ENCODE measurements at regions not wholly inside any gene's neighbourhood (a gene's known extent, or its start where the extent isn't known, plus 50 kb on each side); places are given as distances from the start of the nearest gene placed in this dataset.
"Not testable (repeated sequence)": the region's sequence is repeated elsewhere in the genome, so short reads cannot be mapped to it uniquely, and the experiment has no call there.

DNA sequence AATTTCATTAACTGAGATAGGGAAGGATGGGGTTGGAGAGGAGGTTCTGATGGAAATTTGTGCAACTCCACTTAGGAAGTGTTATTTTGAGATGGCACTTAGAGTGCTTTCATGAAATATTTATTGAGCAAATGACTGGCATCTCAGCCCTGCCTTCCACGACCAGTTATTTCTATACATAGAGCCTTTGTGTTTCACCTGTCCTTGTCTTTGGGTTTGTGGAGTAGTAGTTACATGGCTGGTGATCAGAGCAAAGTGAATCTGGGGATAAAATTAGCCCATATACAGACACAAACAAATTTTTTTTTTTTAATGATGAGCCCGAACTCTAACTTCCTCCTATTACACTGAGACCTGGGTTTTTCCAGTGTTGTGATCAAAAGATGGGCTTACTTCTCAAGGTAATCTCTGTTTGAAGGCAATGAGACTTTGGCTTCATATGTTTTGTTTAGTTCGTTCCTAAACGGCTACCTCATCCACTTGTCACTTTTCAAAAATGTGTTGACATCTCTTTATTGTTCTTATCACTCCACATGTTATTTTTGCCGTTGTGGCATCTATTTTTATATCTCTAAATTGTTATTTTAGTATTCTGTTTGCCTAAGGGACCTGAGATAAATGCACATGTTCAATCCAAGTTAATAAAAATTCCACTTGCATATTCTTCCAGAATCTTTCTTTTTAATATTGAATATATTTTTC lies 120.2 kb upstream of the FOLH1 start:
- ATAC-seq; DNase-seq (ENCODE audit: low spot score); intact Hi-C loops (cut with DNase I): not testable (repeated sequence)

DNA sequence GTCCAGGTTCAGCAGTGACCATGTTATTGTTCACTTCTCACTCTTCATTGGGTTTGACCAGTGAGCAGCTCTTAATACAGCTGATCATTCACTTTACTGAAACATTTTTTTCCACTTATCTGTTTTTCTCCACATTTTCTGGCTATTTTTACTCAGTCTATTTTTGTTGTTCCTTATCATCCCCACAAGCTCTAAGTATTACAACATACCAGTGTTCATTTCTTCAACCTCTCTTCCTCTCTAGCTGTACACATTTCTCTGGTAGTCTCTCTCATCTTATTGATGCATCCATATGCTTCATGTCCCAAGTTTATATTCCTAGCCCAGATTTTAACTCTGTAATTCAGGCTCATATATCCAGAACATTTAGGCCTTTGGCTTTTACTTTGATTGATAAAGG lies 119.4 kb upstream of the FOLH1 start:
- intact Hi-C loops (cut with DNase I); DNase-seq (ENCODE audit: low spot score); ATAC-seq: not testable (repeated sequence)

DNA sequence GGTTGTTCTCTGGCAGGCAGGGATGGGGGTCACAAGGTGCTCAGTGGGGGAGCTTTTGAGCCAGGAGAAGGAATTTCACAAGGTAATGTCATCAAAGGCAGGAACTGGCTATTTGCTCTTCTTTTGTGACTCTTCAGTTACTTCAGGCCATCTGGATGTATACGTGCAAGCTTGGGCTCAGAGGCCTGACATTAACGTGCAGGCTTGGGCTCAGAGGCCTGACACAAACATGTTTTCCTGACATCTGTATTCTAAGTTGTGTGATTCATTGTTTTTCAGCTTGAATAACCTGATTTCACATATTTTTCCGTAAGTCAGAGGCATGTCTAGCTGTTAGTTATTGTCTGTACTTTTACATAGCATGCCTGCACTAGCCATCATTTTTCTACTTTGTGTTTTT lies 118.2 kb upstream of the FOLH1 start:
- ATAC-seq; DNase-seq (ENCODE audit: low spot score); intact Hi-C loops (cut with DNase I): not testable (repeated sequence)

DNA sequence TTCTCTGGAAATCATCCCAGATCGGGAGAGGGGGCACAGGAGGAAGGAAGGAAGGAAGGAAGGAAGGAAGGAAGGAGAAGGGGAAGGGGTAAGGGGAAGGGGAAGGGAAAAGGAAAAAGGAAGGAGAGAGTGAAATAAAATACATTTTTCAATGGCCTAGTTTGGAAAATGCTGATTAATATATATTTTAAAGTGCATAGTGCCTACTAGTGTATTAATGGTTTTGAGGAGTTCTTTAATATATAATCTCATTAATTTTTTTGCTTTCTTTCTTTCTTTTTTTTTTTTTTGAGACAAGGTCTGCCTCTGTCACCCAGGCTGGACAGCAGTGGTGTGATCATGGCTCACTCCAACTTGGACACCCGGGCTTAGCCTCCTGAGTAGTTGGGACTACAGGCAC lies 107.8 kb upstream of the FOLH1 start:
- no peak for ATAC-seq
- DNase-seq (ENCODE audit: low spot score): no peak
- intact Hi-C loops (cut with DNase I): no loop called here

DNA sequence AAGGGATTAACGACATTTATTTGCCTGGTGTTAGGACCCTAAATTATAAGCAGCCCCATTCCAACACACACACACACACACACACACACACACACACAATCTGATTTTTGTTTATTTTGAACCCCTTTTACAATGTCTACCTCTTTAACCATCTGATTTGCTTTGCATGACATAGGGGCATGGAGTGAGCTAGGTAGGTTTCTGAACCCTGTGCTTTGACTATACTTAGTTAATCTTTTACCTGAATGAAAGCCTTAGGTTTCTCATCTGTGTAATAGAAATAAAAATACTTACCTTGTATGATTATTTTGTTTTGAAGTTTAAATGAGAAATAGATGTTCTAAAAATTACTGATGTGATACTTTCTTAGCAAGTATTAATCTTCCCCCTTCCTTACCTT lies 94.7 kb upstream of the FOLH1 start:
- intact Hi-C loops (cut with DNase I): no loop called here
- DNase-seq (ENCODE audit: low spot score): no peak
- no peak for ATAC-seq

DNA sequence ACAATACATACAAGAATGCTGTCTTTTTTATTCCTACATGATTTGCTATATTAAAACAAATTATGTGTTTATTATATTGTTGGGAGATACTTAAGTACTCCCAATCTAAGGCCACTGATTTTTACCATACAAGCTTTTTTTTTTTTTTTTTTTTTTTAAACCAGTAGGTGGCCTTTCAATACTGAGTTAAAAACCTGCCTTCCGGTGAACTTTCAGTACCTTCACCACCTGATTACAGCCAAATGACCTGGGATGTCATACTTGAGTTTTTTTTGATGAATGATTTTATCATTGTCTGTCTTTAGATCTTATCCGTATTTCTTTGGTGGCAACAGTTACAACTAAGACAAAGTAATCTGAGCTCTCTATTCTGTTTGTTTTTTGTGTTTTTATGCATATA lies 94.0 kb upstream of the FOLH1 start:
- ATAC-seq: no peak
- DNase-seq (ENCODE audit: low spot score): no peak
- intact Hi-C loops (cut with DNase I): no loop called here

DNA sequence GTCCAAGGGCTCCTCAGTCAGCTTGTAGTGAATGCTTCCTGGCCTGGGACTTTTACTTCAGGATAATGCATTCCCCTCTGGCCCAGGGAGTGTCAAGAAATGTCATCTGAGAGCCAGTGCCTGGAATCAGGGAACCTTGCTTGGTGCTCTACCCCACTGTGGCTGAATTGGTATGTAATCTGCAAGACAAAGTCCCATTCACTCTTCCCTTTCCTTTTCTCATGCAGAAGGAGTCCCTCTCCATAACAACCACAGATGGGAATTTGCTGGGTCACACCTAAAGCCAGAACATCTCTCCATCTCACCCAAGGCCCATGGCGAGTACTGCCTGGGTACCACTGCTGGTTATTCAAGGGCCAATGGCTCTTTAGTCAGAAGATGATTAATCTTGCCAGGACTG lies 89.6 kb upstream of the FOLH1 start:
- DNase-seq (ENCODE audit: low spot score); intact Hi-C loops (cut with DNase I); ATAC-seq: not testable (repeated sequence)

DNA sequence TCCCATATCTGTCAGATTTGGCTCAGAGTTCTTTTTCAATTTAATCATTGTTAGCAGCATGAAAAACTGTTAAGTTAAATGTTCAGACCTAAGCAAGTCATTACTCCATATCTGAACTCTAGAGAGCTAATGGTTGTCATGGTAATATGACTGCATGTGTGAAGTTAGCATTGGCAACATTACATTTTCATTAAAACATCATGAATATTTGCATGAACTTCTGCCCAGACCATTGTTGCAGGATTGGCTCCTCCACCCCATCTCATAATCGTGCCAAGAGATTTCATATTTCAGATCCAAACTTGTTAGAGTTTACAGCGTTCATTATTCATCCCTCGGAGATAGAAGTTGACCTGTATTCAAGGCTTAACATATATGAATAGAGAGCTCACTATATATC lies 75.5 kb upstream of the FOLH1 start:
- DNase-seq (ENCODE audit: low spot score); ATAC-seq; intact Hi-C loops (cut with DNase I): not testable (repeated sequence)

DNA sequence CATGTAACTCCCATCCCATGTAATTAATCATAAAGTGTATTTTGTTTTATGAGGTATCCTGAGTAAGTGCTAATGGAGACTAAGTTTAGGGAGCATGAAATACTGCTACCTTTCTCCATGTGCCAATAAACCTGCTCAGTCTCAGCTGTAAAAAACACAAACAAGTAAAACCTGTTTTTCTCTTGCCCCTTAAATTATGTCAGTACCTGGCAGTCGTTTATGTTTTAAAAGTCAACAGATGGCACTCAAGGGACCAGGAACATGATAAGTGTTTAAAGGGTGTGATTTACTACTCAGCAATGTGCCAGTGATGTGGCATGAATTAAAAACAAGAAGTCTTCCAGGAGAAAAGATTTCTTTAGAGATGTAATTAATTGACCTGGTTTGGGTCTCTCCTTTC lies 74.9 kb upstream of the FOLH1 start:
- DNase-seq (ENCODE audit: low spot score); intact Hi-C loops (cut with DNase I); ATAC-seq: not testable (repeated sequence)

DNA sequence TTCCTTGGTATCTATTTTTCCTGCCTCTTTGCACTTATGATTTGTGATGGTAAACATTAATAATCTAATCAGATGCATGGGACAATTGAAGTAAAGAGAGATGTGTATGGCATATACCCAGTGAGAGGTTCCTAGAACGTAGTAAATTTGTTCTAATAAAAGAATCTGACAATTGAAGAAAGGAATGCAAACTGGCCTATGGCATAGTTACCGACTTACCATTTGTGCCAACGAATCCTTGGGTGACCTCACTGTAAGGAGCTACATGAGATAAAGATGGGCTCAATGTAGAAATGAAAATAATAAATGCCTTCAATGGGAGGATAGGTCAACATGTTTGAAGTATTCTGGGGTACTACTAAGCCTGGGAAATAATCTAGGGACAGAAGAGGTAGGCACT lies 73.7 kb upstream of the FOLH1 start:
- intact Hi-C loops (cut with DNase I); ATAC-seq; DNase-seq (ENCODE audit: low spot score): not testable (repeated sequence)

DNA sequence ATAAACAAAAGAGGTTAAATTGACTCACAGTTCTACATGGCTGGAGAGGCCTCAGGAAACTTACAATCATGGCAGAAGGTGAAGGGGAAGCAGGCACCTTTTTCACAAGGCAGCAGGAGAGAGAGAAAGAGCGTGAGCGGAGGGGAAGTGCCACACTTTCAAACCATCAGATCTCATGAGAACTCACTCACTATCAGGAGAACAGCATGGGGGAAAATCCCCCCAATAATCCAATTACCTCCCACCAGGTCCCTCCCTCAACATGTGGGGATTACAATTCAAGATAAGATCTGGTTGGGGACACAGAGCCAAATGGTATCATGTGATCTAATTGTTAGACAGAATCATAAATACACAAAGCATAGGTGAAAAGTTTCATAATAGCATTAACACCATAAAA lies 69.5 kb upstream of the FOLH1 start:
- intact Hi-C loops (cut with DNase I); DNase-seq (ENCODE audit: low spot score); ATAC-seq: not testable (repeated sequence)

Data from sciatic nerve (tissue), 2 donors.